ENCODE measurements at regions not wholly inside any gene's neighbourhood (a gene's known extent, or its start where the extent isn't known, plus 50 kb on each side); places are given as distances from the start of the nearest gene placed in this dataset.

GRCh38 chr3:102574355-102574754 lies 139.5 kb downstream of the ZPLD1 start:
- H3K27ac ChIP-seq = no peak overlapping the region
- TF ChIP-seq CTCF (IDR thresholded peaks at IDR 0.05) = no peak
- TF ChIP-seq ZFX (IDR thresholded peaks at IDR 0.05; ENCODE audit: borderline replicate concordance) = no peak

GRCh38 chr3:102576651-102577050 lies 141.8 kb downstream of the ZPLD1 start:
- peak overlapping the region; percentile 90 for H3K27ac ChIP-seq
- no peak for TF ChIP-seq CTCF (IDR thresholded peaks at IDR 0.05)
- TF ChIP-seq ZFX (IDR thresholded peaks at IDR 0.05; ENCODE audit: borderline replicate concordance) = no peak

GRCh38 chr3:102577082-102577789 lies 142.4 kb downstream of the ZPLD1 start:
- TF ChIP-seq ZFX (IDR thresholded peaks at IDR 0.05; ENCODE audit: borderline replicate concordance) = no peak
- TF ChIP-seq CTCF (IDR thresholded peaks at IDR 0.05) = no peak
- peak overlapping the region; percentile 90 for H3K27ac ChIP-seq

GRCh38 chr3:102580760-102581159 lies 145.9 kb downstream of the ZPLD1 start:
- TF ChIP-seq CTCF (IDR thresholded peaks at IDR 0.05) = no peak
- TF ChIP-seq ZFX (IDR thresholded peaks at IDR 0.05; ENCODE audit: borderline replicate concordance) = no peak
- no peak overlapping the region for H3K27ac ChIP-seq

- H3K27ac ChIP-seq = no peak overlapping the region
- TF ChIP-seq ZFX (IDR thresholded peaks at IDR 0.05; ENCODE audit: borderline replicate concordance) = no peak
- no peak for TF ChIP-seq CTCF (IDR thresholded peaks at IDR 0.05)
Observed at GRCh38 chr3:102586485-102586884, 151.7 kb downstream of the ZPLD1 start.

- TF ChIP-seq ZFX (IDR thresholded peaks at IDR 0.05; ENCODE audit: borderline replicate concordance) = no peak
- no peak for TF ChIP-seq CTCF (IDR thresholded peaks at IDR 0.05)
- H3K27ac ChIP-seq = peak overlapping the region; percentile 46; the same call in 1 of the 2 replicates
Observed at GRCh38 chr3:102593812-102594602, 159.2 kb downstream of the ZPLD1 start.

- no peak overlapping the region for H3K27ac ChIP-seq
- no peak for TF ChIP-seq CTCF (IDR thresholded peaks at IDR 0.05)
- no peak for TF ChIP-seq ZFX (IDR thresholded peaks at IDR 0.05; ENCODE audit: borderline replicate concordance)
Observed at GRCh38 chr3:102595057-102595456, 160.2 kb downstream of the ZPLD1 start.

Data from 22Rv1 (cell line).